Smooth muscle cell (in vitro differentiated cells): ENCODE measurements at regions not wholly inside any gene's neighbourhood (a gene's known extent, or its start where the extent isn't known, plus 50 kb on each side); places are given as distances from the start of the nearest gene placed in this dataset.

ENCODE experiments used
- DNase-seq: peaks from one replicate; lab custom pipeline; 2025; ENCODE audit not compliant: unreplicated experiment; lab: John Stamatoyannopoulos, UW
- H2AFZ ChIP-seq: fragments of 200-600 bp; sonication (generic); 2 replicates; pipeline ENCODE4 v1.6.0; 2016; ENCODE audit warnings: antibody characterized with exemption, low read depth, mild to moderate bottlenecking
- H3F3A ChIP-seq: fragments of 200-600 bp; sonication (generic); 2 replicates; pipeline ENCODE4 v1.6.0; 2017; ENCODE audit warnings: antibody characterized with exemption, low read depth
- H3K27ac ChIP-seq: fragments of 200-600 bp; sonication (generic); 2 replicates; pipeline ENCODE4 v1.5.1; 2016; ENCODE audit warnings: low read depth, mild to moderate bottlenecking
- H3K27me3 ChIP-seq: fragments of 200-600 bp; sonication (generic); 2 replicates; pipeline ENCODE4 v1.6.1; 2016; ENCODE audit warnings: low read depth, mild to moderate bottlenecking
- H3K36me3 ChIP-seq: fragments of 200-600 bp; sonication (generic); 2 replicates; pipeline ENCODE4 v1.5.1; 2016; ENCODE audit warnings: low read depth
- H3K4me1 ChIP-seq: fragments of 200-600 bp; sonication (generic); 2 replicates; pipeline ENCODE4 v1.5.1; 2016; ENCODE audit warnings: low read depth
- H3K4me2 ChIP-seq: fragments of 200-600 bp; sonication (generic); 2 replicates; pipeline ENCODE4 v1.6.0; 2016; ENCODE audit warnings: mild to moderate bottlenecking
- H3K4me3 ChIP-seq: fragments of 200-600 bp; sonication (generic); 2 replicates; pipeline ENCODE4 v1.5.1; 2016; ENCODE audit warnings: mild to moderate bottlenecking
- H3K79me2 ChIP-seq: fragments of 200-600 bp; sonication (generic); 2 replicates; pipeline ENCODE4 v1.6.0; 2016; ENCODE audit warnings: low read depth, mild to moderate bottlenecking
- H3K9ac ChIP-seq: fragments of 200-600 bp; sonication (generic); 2 replicates; pipeline ENCODE4 v1.6.0; 2016; ENCODE audit warnings: low read depth
- H3K9me3 ChIP-seq: fragments of 200-600 bp; sonication (generic); replicated peaks from 2 replicates; pipeline ENCODE4 v1.5.1; 2016; ENCODE audit warnings: low read depth
- H4K20me1 ChIP-seq: fragments of 200-600 bp; sonication (generic); 2 replicates; pipeline ENCODE4 v1.6.0; 2016; ENCODE audit warnings: low read depth
- CTCF ChIP-seq: fragments of 200-600 bp; sonication (generic); IDR thresholded peaks from 2 replicates; pipeline ENCODE4 v1.5.1; 2017; ENCODE audit warnings: borderline replicate concordance, mild to moderate bottlenecking, antibody characterized with exemption; ENCODE audit not compliant: insufficient read depth, poor library complexity, severe bottlenecking
- WGBS: methylation state at CpG from one replicate; pipeline ENCODE4 v1.1.7; 2016; ENCODE audit warnings: low lambda C conversion rate; 5-methylcytosine and 5-hydroxymethylcytosine counted together

DNA sequence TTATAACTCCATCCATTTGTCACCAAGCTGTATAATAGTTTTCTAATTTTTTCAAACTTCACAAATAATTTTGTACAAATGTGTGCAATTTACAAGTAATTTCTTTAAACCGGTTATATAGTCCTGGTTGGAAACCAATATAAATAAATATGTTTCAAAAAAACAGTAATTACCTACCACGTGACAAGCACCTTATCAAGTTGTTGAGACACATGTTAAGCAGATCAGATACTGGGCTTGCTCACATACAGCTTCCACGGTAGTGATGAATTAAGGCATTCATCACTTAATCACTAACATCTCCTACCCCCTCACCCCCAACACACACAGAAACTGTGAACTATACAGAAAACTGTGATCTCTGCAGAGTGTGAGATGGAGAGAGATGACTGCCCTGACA is 630.0 kb upstream of the MBL2 start:
- no peak for DNase-seq
- Histone ChIP-seq H3K36me3 (no peaks in the 10 kb centered on the region), H3K4me3 (no peak overlapping the region), H3K79me2 (no peaks in the 10 kb centered on the region), H3K27ac (no peak overlapping the region), H4K20me1 (no peaks in the 10 kb centered on the region), H3K4me2 (no peak overlapping the region), H3K9ac (no peak overlapping the region), H3K27me3 (no peaks in the 10 kb centered on the region), H3F3A (no peaks in the 10 kb centered on the region), H2AFZ (no peak overlapping the region), H3K4me1 (no peaks in the 10 kb centered on the region), H3K9me3 (no peaks in the 10 kb centered on the region)
- 77% methylated on average over 3 of the region's 3 CpGs for WGBS
- TF ChIP-seq CTCF, result no peak

DNA sequence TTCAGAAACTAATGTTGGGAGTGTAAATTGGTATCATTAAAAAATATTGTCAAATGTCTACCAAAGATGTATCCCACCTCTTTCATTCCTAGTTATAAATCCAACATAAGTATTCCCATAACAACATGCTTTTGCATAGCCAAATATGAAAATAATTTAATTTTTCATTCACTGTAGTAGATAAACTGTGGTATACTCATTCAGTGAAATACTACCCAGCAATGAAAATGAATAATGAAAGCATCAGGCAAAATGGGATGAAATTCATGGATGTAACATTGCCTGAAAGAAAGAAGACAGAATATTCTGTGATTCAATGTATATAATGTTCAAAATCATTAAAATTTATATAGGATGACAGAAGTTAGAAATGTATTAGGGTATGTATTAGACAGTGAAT is 629.0 kb upstream of the MBL2 start:
- no peaks in the 10 kb centered on the region for H4K20me1 ChIP-seq
- H3K9me3 ChIP-seq, result no peaks in the 10 kb centered on the region
- H3K4me3 ChIP-seq, result no peak overlapping the region
- H2AFZ ChIP-seq, result no peak overlapping the region
- H3K36me3 ChIP-seq, result no peaks in the 10 kb centered on the region
- no peaks in the 10 kb centered on the region for H3K4me1 ChIP-seq
- DNase-seq, result no peak
- no peak overlapping the region for H3K27ac ChIP-seq
- H3F3A ChIP-seq, result no peaks in the 10 kb centered on the region
- no peak for TF ChIP-seq CTCF
- no peak overlapping the region for H3K4me2 ChIP-seq
- no peaks in the 10 kb centered on the region for H3K27me3 ChIP-seq
- no peaks in the 10 kb centered on the region for H3K79me2 ChIP-seq
- no peak overlapping the region for H3K9ac ChIP-seq

DNA sequence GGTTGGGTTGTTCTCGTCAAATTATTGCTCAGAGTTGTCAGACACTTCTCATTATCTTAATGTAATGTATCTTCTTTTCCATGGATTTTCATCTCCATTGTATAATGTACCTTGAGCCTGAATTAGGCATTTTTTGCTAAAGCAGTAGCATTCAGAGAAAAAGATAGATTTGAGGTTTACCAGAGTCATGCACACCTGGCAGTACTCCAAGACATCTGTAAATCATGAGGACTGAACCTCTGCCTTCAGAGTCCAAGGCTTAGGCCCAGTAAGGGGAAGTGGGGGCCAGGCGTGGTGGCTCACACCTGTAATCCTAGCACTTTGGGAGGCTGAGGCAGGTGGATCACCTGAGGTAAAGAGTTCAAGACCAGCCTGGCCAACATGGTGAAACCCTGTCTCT is 624.3 kb upstream of the MBL2 start:
- WGBS, result 92% methylated on average over 2 of the region's 2 CpGs
- no peaks in the 10 kb centered on the region for H3K9me3 ChIP-seq
- H3F3A ChIP-seq, result no peaks in the 10 kb centered on the region
- TF ChIP-seq CTCF, result no peak
- H2AFZ ChIP-seq, result no peak overlapping the region
- no peak overlapping the region for H3K27ac ChIP-seq
- no peak overlapping the region for H3K4me3 ChIP-seq
- H3K4me1 ChIP-seq, result no peaks in the 10 kb centered on the region
- DNase-seq, result no peak
- H4K20me1 ChIP-seq, result no peaks in the 10 kb centered on the region
- H3K9ac ChIP-seq, result no peak overlapping the region
- no peaks in the 10 kb centered on the region for H3K79me2 ChIP-seq
- no peaks in the 10 kb centered on the region for H3K27me3 ChIP-seq
- no peak overlapping the region for H3K4me2 ChIP-seq
- no peaks in the 10 kb centered on the region for H3K36me3 ChIP-seq

- Histone ChIP-seq H3K9me3 (no peaks in the 10 kb centered on the region), H3K79me2 (no peaks in the 10 kb centered on the region), H2AFZ (no peak overlapping the region), H3K9ac (no peak overlapping the region), H3F3A (no peaks in the 10 kb centered on the region), H3K4me1 (no peaks in the 10 kb centered on the region), H3K4me3 (no peak overlapping the region), H3K27me3 (no peaks in the 10 kb centered on the region), H3K4me2 (no peak overlapping the region), H3K27ac (no peak overlapping the region), H3K36me3 (no peaks in the 10 kb centered on the region), H4K20me1 (no peaks in the 10 kb centered on the region)
- TF ChIP-seq CTCF, result no peak
- no peak for DNase-seq
- 93% methylated on average over 5 of the region's 5 CpGs for WGBS
Observed at GRCh38 chr10:53395449-53395848, 622.9 kb upstream of the MBL2 start.
